ENCODE measurements at regions not wholly inside any gene's neighbourhood (a gene's known extent, or its start where the extent isn't known, plus 50 kb on each side); places are given as distances from the start of the nearest gene placed in this dataset.

DNA sequence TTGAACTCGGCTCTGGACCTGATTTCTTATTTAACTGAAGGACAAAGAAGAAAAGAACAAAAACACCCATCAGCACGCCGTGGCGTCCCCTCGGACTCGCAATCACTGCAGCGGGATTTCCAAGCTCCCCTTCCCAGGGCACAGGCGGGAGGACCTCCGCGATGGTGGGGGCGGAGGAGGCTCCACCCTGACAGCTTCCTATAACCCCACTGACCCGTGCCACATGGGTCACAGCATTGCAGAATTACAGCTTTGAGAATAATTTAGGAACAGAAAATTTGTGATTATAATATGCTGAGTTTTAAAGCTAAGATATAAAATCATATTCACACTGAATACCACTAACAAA, 129.7 kb upstream of the SEC61G start:
- Histone ChIP-seq H3K4me3 (peak overlapping the region in 1 of 2 donors; percentile 12), H3K27ac (no peak overlapping the region), H3K27me3 (peaks cover 0 to 3% of the 10 kb centered on the region in 2 donors), H3K9me3 (no peaks in the 10 kb centered on the region), H3K36me3 (no peaks in the 10 kb centered on the region), H3K4me1 (peaks cover 0 to 6% (median 3%) of the 10 kb centered on the region in 4 donors)
- DNase-seq: no peak
- TF ChIP-seq, protein P1, sequence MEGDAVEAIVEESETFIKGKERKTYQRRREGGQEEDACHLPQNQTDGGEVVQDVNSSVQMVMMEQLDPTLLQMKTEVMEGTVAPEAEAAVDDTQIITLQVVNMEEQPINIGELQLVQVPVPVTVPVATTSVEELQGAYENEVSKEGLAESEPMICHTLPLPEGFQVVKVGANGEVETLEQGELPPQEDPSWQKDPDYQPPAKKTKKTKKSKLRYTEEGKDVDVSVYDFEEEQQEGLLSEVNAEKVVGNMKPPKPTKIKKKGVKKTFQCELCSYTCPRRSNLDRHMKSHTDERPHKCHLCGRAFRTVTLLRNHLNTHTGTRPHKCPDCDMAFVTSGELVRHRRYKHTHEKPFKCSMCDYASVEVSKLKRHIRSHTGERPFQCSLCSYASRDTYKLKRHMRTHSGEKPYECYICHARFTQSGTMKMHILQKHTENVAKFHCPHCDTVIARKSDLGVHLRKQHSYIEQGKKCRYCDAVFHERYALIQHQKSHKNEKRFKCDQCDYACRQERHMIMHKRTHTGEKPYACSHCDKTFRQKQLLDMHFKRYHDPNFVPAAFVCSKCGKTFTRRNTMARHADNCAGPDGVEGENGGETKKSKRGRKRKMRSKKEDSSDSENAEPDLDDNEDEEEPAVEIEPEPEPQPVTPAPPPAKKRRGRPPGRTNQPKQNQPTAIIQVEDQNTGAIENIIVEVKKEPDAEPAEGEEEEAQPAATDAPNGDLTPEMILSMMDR (IDR thresholded peaks at IDR 0.05): no peak
- intact Hi-C loops (cut with DNase I; ENCODE audit: low total_unique reads): no loop called here

DNA sequence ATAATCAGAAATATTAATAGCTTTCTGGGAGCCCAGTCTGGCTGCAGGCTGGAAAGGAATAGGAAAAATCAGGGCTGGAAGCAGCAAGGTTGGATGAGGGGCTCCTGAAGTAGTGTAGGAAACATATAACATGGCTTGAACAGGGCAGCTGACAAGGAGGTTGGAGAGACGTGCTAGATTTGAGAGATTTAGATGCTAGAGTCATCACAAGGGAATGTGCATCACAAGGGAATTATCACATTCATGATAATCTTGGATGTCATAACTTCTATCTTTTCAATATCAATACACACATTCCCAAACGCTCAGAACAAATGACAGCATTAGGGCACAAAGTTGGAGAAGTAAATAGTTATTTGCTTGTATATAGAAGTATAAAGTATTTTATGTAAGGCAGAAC, 120.9 kb upstream of the EGFR start:
- H3K4me3 ChIP-seq: no peak overlapping the region
- DNase-seq: no peak
- TF ChIP-seq, protein P1 (IDR thresholded peaks at IDR 0.05): no peak
- H3K9me3 ChIP-seq: no peaks in the 10 kb centered on the region
- peaks cover 0 to 4% of the 10 kb centered on the region in 2 donors for H3K27me3 ChIP-seq
- intact Hi-C loops (cut with DNase I; ENCODE audit: low total_unique reads): no loop called here
- H3K36me3 ChIP-seq: no peaks in the 10 kb centered on the region
- H3K4me1 ChIP-seq: no peaks in the 10 kb centered on the region
- no peak overlapping the region for H3K27ac ChIP-seq

GRCh38 chr7:54898659-54899340, 120.0 kb upstream of the EGFR start:
- DNase-seq: peak in 1 of 2 donors; percentile 57
- Histone ChIP-seq H3K27me3 (peaks cover 0 to 4% of the 10 kb centered on the region in 2 donors), H3K36me3 (no peaks in the 10 kb centered on the region), H3K27ac (no peak overlapping the region), H3K4me3 (no peak overlapping the region), H3K4me1 (no peaks in the 10 kb centered on the region), H3K9me3 (no peaks in the 10 kb centered on the region)
- intact Hi-C loops (cut with DNase I; ENCODE audit: low total_unique reads): no loop called here
- TF ChIP-seq, protein P1 (IDR thresholded peaks at IDR 0.05): no peak

DNA sequence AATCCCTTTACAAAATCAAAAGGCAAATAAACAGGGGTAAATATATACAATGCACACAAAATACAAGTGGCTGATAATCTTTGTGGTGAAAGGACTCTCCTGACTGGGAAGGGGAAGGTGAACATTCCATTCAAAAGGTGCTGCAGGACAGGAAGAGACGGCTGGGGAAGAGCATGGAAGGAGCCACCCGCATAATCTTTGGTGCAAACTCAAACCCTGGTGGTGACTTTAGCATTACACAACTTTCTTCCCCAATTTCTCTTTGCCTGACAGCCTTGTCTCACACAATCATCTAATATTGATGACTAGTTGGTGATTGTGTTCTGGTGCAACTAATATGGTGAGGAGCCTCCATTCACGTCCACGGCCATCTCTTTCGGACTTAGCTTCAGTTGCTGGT, 117.0 kb upstream of the EGFR start:
- no peak overlapping the region for H3K27ac ChIP-seq
- H3K27me3 ChIP-seq: no peaks in the 10 kb centered on the region
- H3K4me3 ChIP-seq: no peak overlapping the region
- TF ChIP-seq, protein P1 (IDR thresholded peaks at IDR 0.05): no peak
- DNase-seq: no peak
- intact Hi-C loops (cut with DNase I; ENCODE audit: low total_unique reads): no loop called here
- no peaks in the 10 kb centered on the region for H3K36me3 ChIP-seq
- no peaks in the 10 kb centered on the region for H3K4me1 ChIP-seq
- no peaks in the 10 kb centered on the region for H3K9me3 ChIP-seq

GRCh38 chr7:54904130-54904529, 114.7 kb upstream of the EGFR start:
- Histone ChIP-seq H3K4me1 (no peaks in the 10 kb centered on the region), H3K9me3 (no peaks in the 10 kb centered on the region), H3K4me3 (no peak overlapping the region), H3K27ac (no peak overlapping the region), H3K36me3 (no peaks in the 10 kb centered on the region), H3K27me3 (no peaks in the 10 kb centered on the region)
- intact Hi-C loops (cut with DNase I; ENCODE audit: low total_unique reads): no loop called here
- peak in 1 of 2 donors; percentile 32 for DNase-seq
- TF ChIP-seq, protein P1 (IDR thresholded peaks at IDR 0.05): no peak

- TF ChIP-seq, protein P1 (IDR thresholded peaks at IDR 0.05): no peak
- H3K27ac ChIP-seq: no peak overlapping the region
- no peak overlapping the region for H3K4me3 ChIP-seq
- H3K4me1 ChIP-seq: no peaks in the 10 kb centered on the region
- no peak for DNase-seq
- intact Hi-C loops (cut with DNase I; ENCODE audit: low total_unique reads): no loop called here
- no peaks in the 10 kb centered on the region for H3K36me3 ChIP-seq
- H3K27me3 ChIP-seq: no peaks in the 10 kb centered on the region
- peaks cover 0 to 2% (median 0%) of the 10 kb centered on the region in 3 donors for H3K9me3 ChIP-seq
Measured at GRCh38 chr7:54904986-54905385, 113.8 kb upstream of the EGFR start.

Data from tibial artery (tissue), 4 donors.